ENCODE measurements at regions not wholly inside any gene's neighbourhood (a gene's known extent, or its start where the extent isn't known, plus 50 kb on each side); places are given as distances from the start of the nearest gene placed in this dataset.

GRCh38 chr5:91955610-91956009, 572.5 kb upstream of the ARRDC3 start:
- TF ChIP-seq, protein P1, sequence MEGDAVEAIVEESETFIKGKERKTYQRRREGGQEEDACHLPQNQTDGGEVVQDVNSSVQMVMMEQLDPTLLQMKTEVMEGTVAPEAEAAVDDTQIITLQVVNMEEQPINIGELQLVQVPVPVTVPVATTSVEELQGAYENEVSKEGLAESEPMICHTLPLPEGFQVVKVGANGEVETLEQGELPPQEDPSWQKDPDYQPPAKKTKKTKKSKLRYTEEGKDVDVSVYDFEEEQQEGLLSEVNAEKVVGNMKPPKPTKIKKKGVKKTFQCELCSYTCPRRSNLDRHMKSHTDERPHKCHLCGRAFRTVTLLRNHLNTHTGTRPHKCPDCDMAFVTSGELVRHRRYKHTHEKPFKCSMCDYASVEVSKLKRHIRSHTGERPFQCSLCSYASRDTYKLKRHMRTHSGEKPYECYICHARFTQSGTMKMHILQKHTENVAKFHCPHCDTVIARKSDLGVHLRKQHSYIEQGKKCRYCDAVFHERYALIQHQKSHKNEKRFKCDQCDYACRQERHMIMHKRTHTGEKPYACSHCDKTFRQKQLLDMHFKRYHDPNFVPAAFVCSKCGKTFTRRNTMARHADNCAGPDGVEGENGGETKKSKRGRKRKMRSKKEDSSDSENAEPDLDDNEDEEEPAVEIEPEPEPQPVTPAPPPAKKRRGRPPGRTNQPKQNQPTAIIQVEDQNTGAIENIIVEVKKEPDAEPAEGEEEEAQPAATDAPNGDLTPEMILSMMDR (IDR thresholded peaks at IDR 0.05): no peak
- TF ChIP-seq POLR2A (IDR thresholded peaks at IDR 0.05): no peak
